ENCODE measurements at regions not wholly inside any gene's neighbourhood (a gene's known extent, or its start where the extent isn't known, plus 50 kb on each side); places are given as distances from the start of the nearest gene placed in this dataset.
"Not testable (repeated sequence)": the region's sequence is repeated elsewhere in the genome, so short reads cannot be mapped to it uniquely, and the experiment has no call there.

GRCh38 chr16:60078819-60079218, 1344.7 kb upstream of the GOT2 start:
- H3K4me1 ChIP-seq (ENCODE audit: control insufficient read depth, insufficient read depth, low read length); H3K36me3 ChIP-seq (ENCODE audit: control insufficient read depth, insufficient read depth, low read length); in situ Hi-C loops (cut with HindIII; ENCODE audit: low pct_unique_long_range_greater_than_20kb, low sequenced_read_pairs); intact Hi-C loops (cut with micrococcal nuclease; ENCODE audit: unreplicated experiment); BruUV-seq (replicated peaks); H3K4me3 ChIP-seq (ENCODE audit: low read depth in 2 of 2, low read length in 2 of 2); POLR2A ChIA-PET; CTCF ChIA-PET; H3K27ac ChIP-seq (ENCODE audit: low read length); ATAC-seq; H3K27me3 ChIP-seq (ENCODE audit: control insufficient read depth, insufficient read depth, low read length); DNase-seq (ENCODE audit: low read depth, low spot score); H3K9me3 ChIP-seq (ENCODE audit: control insufficient read depth, insufficient read depth, low read depth, low read length): not testable (repeated sequence)

- no peak for DNase-seq (ENCODE audit: low read depth, low spot score)
- BruUV-seq (replicated peaks): no TSS peak
- POLR2A ChIA-PET: no interaction called here
These were observed 1343.7 kb upstream of the GOT2 start for GRCh38 chr16:60077861-60078260.

More at GRCh38 chr16:60077861-60078260, 1343.7 kb upstream of the GOT2 start:
- Histone ChIP-seq H3K9me3 (ENCODE audit: control insufficient read depth, insufficient read depth, low read depth, low read length) (no peaks in the 10 kb centered on the region), H3K4me1 (ENCODE audit: control insufficient read depth, insufficient read depth, low read length) (no peaks in the 10 kb centered on the region), H3K27me3 (ENCODE audit: control insufficient read depth, insufficient read depth, low read length) (no peaks in the 10 kb centered on the region), H3K36me3 (ENCODE audit: control insufficient read depth, insufficient read depth, low read length) (no peaks in the 10 kb centered on the region), H3K27ac (ENCODE audit: low read length) (no peak overlapping the region), H3K4me3 (ENCODE audit: low read depth in 2 of 2, low read length in 2 of 2) (no peak overlapping the region)
- intact Hi-C loops (cut with micrococcal nuclease; ENCODE audit: unreplicated experiment): no loop called here
- no peak for ATAC-seq
- CTCF ChIA-PET: no interaction called here
- TF ChIP-seq SIN3A (IDR thresholded peaks at IDR 0.05; ENCODE audit: borderline replicate concordance, insufficient read depth, low read depth, low read length) (no peak), POLR2AphosphoS5 (IDR thresholded peaks at IDR 0.05; ENCODE audit: low read depth, low read length) (no peak), TCF7L2 (IDR thresholded peaks at IDR 0.05; ENCODE audit: low read depth, low read length) (no peak), REST (IDR thresholded peaks at IDR 0.05; ENCODE audit: insufficient read depth in 1 of 2, low read depth in 2 of 2, low read length in 1 of 2) (no peak), CTCF (IDR thresholded peaks at IDR 0.05) (no peak)
- in situ Hi-C loops (cut with HindIII; ENCODE audit: low pct_unique_long_range_greater_than_20kb, low sequenced_read_pairs): no loop called here

All from Panc1 (cell line).